ENCODE measurements at regions not wholly inside any gene's neighbourhood (a gene's known extent, or its start where the extent isn't known, plus 50 kb on each side); places are given as distances from the start of the nearest gene placed in this dataset.
"Not testable (repeated sequence)": the region's sequence is repeated elsewhere in the genome, so short reads cannot be mapped to it uniquely, and the experiment has no call there.

GRCh38 chr11:13197374-13197773 is 80.2 kb upstream of the BMAL1 start:
- not testable (repeated sequence) for TF ChIP-seq CTCF, POLR2A (IDR thresholded peaks at IDR 0.05)

Data from thyroid gland (tissue), 4 donors.